Nephron progenitor cell (in vitro differentiated cells): ENCODE measurements at regions not wholly inside any gene's neighbourhood (a gene's known extent, or its start where the extent isn't known, plus 50 kb on each side); places are given as distances from the start of the nearest gene placed in this dataset.
A peak's percentile ranks its signal among the peaks of the same experiment; 100 is the strongest.
"Not testable (repeated sequence)": the region's sequence is repeated elsewhere in the genome, so short reads cannot be mapped to it uniquely, and the experiment has no call there.

Source experiments
- DNase-seq: peaks from one replicate; pipeline ENCODE4 v3.0.0; 2021
- H3K27ac Mint-ChIP-seq: 2 replicates; pipeline ENCODE4 v1.8.0; 2021; ENCODE audit warnings: mild to moderate bottlenecking, moderate library complexity, mixed read lengths
- H3K27me3 Mint-ChIP-seq: 2 replicates; pipeline ENCODE4 v1.8.0; 2021; ENCODE audit warnings: mild to moderate bottlenecking, low read depth, mixed read lengths; ENCODE audit not compliant: poor library complexity
- H3K36me3 Mint-ChIP-seq: 2 replicates; pipeline ENCODE4 v1.8.0; 2021; ENCODE audit warnings: low read depth, mixed read lengths
- H3K4me1 Mint-ChIP-seq: 2 replicates; pipeline ENCODE4 v1.8.0; 2021; ENCODE audit warnings: mixed read lengths
- H3K4me3 Mint-ChIP-seq: 2 replicates; pipeline ENCODE4 v1.8.0; 2021; ENCODE audit warnings: mild to moderate bottlenecking, moderate library complexity, mixed read lengths
- H3K9me3 Mint-ChIP-seq: 2 replicates; pipeline ENCODE4 v1.8.0; 2021; ENCODE audit warnings: mild to moderate bottlenecking, moderate library complexity, mixed read lengths
- TF ChIP-seq, protein P1 (sequence below): fragments of 200-600 bp; sonication (generic); IDR thresholded peaks from 2 replicates; pipeline ENCODE4 v1.5.0; 2021; ENCODE audit warnings: antibody characterized with exemption

DNA sequence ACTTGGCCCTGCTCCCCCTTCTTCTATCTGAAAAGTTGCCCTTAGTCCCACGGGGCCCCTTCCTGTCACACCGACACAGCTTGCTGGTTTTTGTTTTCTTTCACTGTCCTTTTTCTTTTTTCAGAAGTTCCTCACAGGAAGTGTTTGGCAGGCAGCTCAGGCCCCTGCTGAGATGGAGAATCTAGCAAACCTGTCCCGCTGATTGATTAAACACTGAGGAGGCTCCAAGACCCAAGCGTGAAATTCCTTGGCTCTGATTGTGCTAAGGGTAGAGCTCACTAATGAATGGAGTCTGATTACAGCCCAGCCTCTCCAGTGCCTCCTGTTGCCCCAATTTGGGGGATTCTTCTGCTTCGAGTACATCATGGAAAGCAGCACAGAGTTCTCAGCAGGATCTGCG, 365.9 kb upstream of the MEX3C start:
- Mint-ChIP-seq H3K9me3 (no peaks in the 10 kb centered on the region), H3K36me3 (no peaks in the 10 kb centered on the region), H3K4me1 (peaks cover 30% of the 10 kb centered on the region), H3K27ac (peak overlapping the region; percentile 44), H3K4me3 (no peak overlapping the region), H3K27me3 (peaks cover 3% of the 10 kb centered on the region)
- no peak for DNase-seq
- TF ChIP-seq, protein P1, sequence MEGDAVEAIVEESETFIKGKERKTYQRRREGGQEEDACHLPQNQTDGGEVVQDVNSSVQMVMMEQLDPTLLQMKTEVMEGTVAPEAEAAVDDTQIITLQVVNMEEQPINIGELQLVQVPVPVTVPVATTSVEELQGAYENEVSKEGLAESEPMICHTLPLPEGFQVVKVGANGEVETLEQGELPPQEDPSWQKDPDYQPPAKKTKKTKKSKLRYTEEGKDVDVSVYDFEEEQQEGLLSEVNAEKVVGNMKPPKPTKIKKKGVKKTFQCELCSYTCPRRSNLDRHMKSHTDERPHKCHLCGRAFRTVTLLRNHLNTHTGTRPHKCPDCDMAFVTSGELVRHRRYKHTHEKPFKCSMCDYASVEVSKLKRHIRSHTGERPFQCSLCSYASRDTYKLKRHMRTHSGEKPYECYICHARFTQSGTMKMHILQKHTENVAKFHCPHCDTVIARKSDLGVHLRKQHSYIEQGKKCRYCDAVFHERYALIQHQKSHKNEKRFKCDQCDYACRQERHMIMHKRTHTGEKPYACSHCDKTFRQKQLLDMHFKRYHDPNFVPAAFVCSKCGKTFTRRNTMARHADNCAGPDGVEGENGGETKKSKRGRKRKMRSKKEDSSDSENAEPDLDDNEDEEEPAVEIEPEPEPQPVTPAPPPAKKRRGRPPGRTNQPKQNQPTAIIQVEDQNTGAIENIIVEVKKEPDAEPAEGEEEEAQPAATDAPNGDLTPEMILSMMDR = no peak

DNA sequence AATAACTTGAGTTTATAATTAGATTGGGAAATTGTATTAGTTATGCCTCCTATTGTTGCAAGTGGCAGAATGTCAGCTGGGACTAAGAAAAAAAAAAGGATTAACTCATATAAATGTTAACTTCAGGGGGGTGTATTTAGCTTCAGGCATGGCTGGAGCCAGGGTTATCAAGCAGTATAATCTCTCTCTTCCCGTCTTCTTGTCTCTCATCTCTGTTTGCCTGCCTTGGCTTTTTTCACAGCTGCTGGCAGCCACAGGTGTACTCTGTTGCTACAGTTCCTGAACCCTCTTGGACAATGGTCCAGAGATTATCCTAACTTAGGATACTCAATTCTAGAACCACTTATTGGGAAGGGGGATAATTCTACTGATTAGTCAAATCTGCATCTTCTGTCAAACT, 370.7 kb upstream of the MEX3C start:
- no peaks in the 10 kb centered on the region for H3K36me3 Mint-ChIP-seq

DNA sequence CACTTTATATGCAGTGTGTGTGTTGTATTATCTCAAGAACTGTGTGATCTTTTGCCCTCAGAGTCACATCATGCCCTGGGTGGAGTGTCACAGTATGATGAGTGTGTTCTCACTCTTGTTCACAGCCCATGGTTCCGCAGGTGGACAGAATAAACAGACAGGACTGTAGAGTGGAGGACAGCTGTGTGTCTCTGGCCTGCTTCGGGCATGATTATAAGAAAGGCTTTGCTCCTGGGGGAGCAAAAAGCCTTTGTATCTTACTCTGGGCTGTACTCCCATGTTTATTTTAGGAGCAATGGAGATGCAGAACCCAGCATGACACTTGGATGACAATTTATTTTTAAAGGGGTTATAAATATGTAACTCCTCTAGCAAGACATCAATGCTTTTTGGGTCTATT, 371.7 kb upstream of the MEX3C start:
- TF ChIP-seq, protein P1 = no peak
- Mint-ChIP-seq H3K27me3 (peaks cover 1% of the 10 kb centered on the region), H3K27ac (no peak overlapping the region), H3K4me3 (no peak overlapping the region), H3K4me1 (peaks cover 6% of the 10 kb centered on the region), H3K36me3 (no peaks in the 10 kb centered on the region), H3K9me3 (peaks cover 2% of the 10 kb centered on the region)
- no peak for DNase-seq

More for the DNA sequence above, 370.7 kb upstream of the MEX3C start:
- Mint-ChIP-seq H3K4me3 (no peak overlapping the region), H3K27ac (no peak overlapping the region), H3K27me3 (peaks cover 3% of the 10 kb centered on the region), H3K4me1 (peaks cover 12% of the 10 kb centered on the region), H3K9me3 (no peaks in the 10 kb centered on the region)
- TF ChIP-seq, protein P1 = no peak
- no peak for DNase-seq

DNA sequence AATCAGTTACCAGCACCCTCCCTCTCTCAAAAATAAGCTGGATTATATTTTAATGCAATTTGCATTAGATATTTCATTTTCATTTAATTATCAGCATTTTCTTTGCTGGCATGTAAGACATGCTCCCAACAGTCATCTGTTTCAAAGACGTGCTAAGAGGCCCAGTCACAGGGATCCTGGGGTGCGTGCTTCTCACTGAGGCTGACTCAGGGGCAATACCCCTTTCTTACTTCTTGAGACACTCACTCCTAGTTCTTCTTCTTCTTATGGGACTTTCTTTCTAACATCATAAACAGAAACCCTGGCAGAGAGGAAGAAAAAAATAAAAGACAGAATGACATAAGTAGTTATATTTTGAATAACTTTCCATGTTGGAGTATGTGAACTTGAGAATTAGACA, 372.1 kb upstream of the MEX3C start:
- DNase-seq = no peak
- peaks cover 6% of the 10 kb centered on the region for H3K9me3 Mint-ChIP-seq
- TF ChIP-seq, protein P1 = no peak
- H3K27me3 Mint-ChIP-seq = no peaks in the 10 kb centered on the region
- H3K4me3 Mint-ChIP-seq = no peak overlapping the region
- no peaks in the 10 kb centered on the region for H3K36me3 Mint-ChIP-seq
- no peak overlapping the region for H3K27ac Mint-ChIP-seq
- peaks cover 5% of the 10 kb centered on the region for H3K4me1 Mint-ChIP-seq

DNA sequence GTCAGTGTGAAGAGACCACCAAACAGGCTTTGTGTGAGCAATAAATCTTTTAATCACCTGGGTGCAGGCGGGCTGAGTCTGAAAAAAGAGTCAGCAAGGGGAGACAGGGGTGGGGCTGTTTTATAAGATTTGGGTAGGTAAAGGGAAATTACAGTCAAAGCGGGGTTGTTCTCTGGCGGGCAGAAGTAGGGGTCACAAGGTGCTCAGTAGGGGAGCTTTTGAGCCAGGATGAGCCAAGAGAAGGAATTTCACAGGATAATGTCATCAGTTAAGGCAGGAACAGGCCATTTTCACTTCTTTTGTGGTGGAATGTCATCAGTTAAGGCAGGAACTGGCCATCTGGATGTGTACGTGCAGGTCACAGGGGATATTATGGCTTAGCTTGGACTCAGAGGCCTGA, 372.6 kb upstream of the MEX3C start:
- not testable (repeated sequence) for DNase-seq, H3K9me3 Mint-ChIP-seq, H3K36me3 Mint-ChIP-seq, H3K4me1 Mint-ChIP-seq, H3K4me3 Mint-ChIP-seq, H3K27me3 Mint-ChIP-seq
- H3K27ac Mint-ChIP-seq = peak overlapping the region; percentile 37

DNA sequence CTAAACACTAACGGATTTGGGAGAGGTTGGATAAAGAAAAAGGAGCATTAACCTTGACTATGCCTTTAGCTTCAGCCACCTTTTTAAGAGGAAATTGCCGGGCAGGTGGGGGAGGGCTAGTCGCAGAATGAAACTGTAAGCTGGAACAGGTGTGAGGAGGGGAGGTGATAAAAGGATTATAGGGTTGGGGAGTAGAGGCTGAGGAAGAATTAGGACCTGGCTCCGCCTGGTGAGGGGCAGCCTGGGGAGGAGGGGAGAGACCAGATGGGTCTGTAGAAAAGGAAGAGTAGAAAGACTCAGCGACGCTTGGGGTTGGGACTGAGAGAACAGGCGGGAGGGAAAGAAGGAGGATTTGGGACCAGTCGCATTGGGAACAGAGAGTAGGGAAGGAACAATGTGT, 376.4 kb upstream of the MEX3C start:
- not testable (repeated sequence) for H3K36me3 Mint-ChIP-seq, H3K27ac Mint-ChIP-seq, H3K4me1 Mint-ChIP-seq, DNase-seq, H3K4me3 Mint-ChIP-seq, H3K27me3 Mint-ChIP-seq
- H3K9me3 Mint-ChIP-seq = peaks cover 11% of the 10 kb centered on the region

DNA sequence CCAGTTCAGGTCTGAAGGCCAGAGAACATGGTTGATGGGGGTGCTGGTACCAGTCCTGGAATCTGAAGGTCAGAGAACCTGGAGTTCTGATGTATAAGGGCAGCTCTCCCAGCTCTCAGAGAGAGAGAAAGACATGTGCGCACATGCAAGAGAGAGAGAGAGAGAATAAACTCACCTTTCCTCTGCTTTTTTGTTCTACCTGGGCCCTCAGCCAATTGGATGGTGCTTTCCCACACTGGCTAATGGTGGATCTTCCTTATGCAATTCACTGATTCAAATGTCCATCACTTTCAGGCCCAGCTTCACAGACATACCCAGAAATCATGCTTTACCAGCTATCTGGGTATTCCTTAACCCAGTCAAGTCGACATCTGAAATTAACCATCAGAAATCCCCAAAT, 377.7 kb upstream of the MEX3C start:
- no peak for DNase-seq
- Mint-ChIP-seq H3K36me3 (no peaks in the 10 kb centered on the region), H3K4me3 (no peak overlapping the region), H3K9me3 (peaks cover 11% of the 10 kb centered on the region), H3K4me1 (peaks cover 5% of the 10 kb centered on the region), H3K27me3 (peaks cover 3% of the 10 kb centered on the region), H3K27ac (no peak overlapping the region)
- TF ChIP-seq, protein P1 = no peak
